Thymus (tissue), 11 donors: ENCODE measurements at regions not wholly inside any gene's neighbourhood (a gene's known extent, or its start where the extent isn't known, plus 50 kb on each side); places are given as distances from the start of the nearest gene placed in this dataset.

ENCODE experiments used
- DNase-seq, 9 donors: peaks; one replicate each; pipeline ENCODE4 v3.0.0-alpha.2; 2013; ENCODE audit warnings: low spot score in 9 of 9, low read depth in 6 of 9, missing footprints in 1 of 9
- H3K27ac ChIP-seq, 2 donors: one replicate each; pipeline ENCODE4 v1.5.1; 2013; ENCODE audit warnings: control low read depth in 1 of 2, low read depth in 1 of 2, low read length in 1 of 2, mild to moderate bottlenecking in 1 of 2, moderate library complexity in 1 of 2
- H3K27me3 ChIP-seq, 2 donors: one replicate each; pipeline ENCODE4 v1.5.1; 2013; ENCODE audit warnings: low read length in 1 of 2; ENCODE audit not compliant: control insufficient read depth in 2 of 2, insufficient read depth in 1 of 2
- H3K36me3 ChIP-seq, 2 donors: one replicate each; pipeline ENCODE4 v1.5.1; 2013; ENCODE audit warnings: low read length in 1 of 2, mild to moderate bottlenecking in 1 of 2, moderate library complexity in 1 of 2; ENCODE audit not compliant: control insufficient read depth in 2 of 2, insufficient read depth in 2 of 2
- H3K4me1 ChIP-seq, 2 donors: one replicate each; pipeline ENCODE4 v1.5.1; 2013; ENCODE audit warnings: low read length in 2 of 2; ENCODE audit not compliant: control insufficient read depth in 2 of 2, insufficient read depth in 2 of 2
- H3K4me3 ChIP-seq, 2 donors: one replicate each; pipeline ENCODE4 v1.5.1; 2013; ENCODE audit warnings: low read length in 2 of 2, control low read depth in 1 of 2, mild to moderate bottlenecking in 1 of 2
- H3K9me3 ChIP-seq, 2 donors: one replicate each; pipeline ENCODE4 v1.5.1; 2013; ENCODE audit warnings: low read length in 1 of 2, mild to moderate bottlenecking in 1 of 2; ENCODE audit not compliant: control insufficient read depth in 2 of 2, insufficient read depth in 1 of 2
- WGBS: extraction: QIAGEN DNeasy Blood & Tissue Kit; methylation state at CpG from one replicate; pipeline ENCODE4 v1.1.7; 2013; 5-methylcytosine and 5-hydroxymethylcytosine counted together
- donor health status: healthy.

DNA sequence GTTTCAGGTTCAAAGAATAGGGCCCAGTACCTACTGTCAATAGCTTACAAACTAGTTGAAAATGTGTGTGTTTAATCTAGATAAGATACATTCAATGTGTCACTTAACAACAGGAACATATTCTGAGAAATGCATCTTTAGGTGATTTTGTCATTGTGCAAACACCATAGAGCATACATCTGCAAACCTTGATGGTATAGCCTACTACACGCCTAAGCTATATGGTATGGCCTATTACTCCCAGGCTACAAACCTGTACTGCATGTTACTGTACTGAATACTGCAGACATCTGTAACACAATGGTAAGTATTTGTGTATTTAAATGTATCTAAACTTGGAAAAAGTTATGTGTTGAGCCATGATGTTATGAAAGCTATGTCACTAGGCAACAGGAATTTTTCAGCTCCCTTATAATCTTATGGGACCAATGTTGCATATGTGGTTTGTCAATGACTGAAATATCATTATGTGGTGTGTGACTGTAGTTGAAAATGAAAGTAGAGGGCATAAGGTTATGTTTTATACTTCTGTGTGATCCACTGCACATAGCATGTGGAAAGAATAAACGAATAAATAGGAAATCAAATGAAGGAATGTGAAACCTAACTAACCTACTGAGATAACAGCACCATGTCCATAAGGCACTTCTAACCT is 129.0 kb upstream of the CAMK1G start:
- Histone ChIP-seq H3K4me3 (no peak overlapping the region), H3K9me3 (no peaks in the 10 kb centered on the region), H3K27ac (no peak overlapping the region), H3K27me3 (no peaks in the 10 kb centered on the region), H3K4me1 (no peaks in the 10 kb centered on the region), H3K36me3 (no peaks in the 10 kb centered on the region)
- DNase-seq, result no peak
- 96% methylated on average over 2 of the region's 2 CpGs for WGBS

DNA sequence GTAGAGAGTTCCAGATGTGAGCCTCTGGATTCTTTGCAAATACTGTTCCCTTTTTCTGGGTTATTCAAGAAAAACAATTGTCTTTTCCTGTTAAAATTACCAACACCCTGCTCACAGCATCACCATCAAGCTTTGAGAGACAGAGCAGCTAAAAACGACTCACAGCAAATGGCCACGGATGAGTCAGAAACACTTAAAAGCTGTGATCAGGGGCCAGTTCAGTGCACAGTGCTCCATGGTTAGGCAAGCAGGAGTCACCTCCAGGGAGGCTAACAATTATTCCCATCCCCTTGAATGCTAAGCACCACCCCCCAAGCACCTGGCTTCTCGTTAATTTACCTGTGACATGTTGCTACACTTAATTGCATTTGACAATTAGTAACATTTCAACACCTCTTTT is 128.4 kb upstream of the CAMK1G start:
- WGBS, result 91% methylated on average over 3 of the region's 3 CpGs
- Histone ChIP-seq H3K27ac (no peak overlapping the region), H3K4me1 (no peaks in the 10 kb centered on the region), H3K4me3 (no peak overlapping the region), H3K9me3 (no peaks in the 10 kb centered on the region), H3K36me3 (no peaks in the 10 kb centered on the region), H3K27me3 (no peaks in the 10 kb centered on the region)
- no peak for DNase-seq

DNA sequence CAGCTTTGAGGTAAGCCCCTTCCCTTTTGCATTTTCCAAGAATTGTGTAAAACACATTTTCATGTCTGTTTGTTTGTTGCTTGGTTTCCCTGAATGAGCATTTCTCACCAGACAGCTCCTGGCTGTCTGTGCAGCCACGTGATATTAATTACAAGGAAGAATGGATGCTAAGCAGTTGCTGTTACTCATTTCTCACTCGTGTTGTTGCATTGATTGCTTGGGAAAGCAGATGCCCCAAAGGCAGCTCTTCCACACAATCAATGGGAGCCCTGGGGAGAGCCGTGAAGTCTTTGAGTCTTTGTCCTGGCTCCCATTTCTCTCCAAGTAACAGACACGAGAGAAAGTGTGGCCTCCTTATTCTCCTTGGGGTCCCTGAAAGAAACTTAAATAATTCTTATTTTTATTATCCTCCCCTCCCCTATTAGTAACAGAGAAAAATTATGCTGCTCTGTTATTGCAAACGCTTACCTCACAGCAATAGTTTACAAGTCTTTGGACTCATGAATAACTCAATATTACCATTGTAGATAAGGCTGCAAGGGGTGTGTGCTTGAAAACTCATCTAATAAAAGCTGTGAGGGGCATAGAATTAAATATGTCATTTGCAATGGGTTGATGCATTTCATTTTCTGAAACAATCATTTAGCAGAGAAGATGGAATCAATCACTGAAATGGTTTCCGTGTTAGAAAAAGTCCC is 127.7 kb upstream of the CAMK1G start:
- DNase-seq, result no peak
- H3K9me3 ChIP-seq, result no peaks in the 10 kb centered on the region
- no peaks in the 10 kb centered on the region for H3K4me1 ChIP-seq
- no peak overlapping the region for H3K4me3 ChIP-seq
- no peaks in the 10 kb centered on the region for H3K27me3 ChIP-seq
- H3K27ac ChIP-seq, result no peak overlapping the region
- WGBS, result 90% methylated on average over 6 of the region's 6 CpGs
- H3K36me3 ChIP-seq, result no peaks in the 10 kb centered on the region

DNA sequence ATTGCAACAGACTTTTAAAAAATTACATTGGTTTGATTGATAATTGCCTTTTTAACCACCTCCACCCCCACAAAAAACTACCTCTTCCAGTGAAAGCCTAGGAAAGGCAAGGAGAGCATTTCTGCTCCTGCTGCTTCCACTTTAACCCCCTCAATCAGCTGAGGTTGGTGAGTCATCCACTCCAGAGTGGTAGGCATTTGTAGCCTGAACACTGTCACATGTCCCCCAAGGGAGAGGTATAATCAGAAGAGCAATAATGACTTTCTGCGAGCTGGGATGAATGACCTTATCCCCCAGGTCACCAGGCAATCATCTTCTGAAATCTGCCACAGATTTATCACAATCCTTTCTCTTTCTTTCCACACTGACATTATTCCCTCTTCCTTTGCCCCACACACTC is 126.6 kb upstream of the CAMK1G start:
- Histone ChIP-seq H3K27me3 (no peaks in the 10 kb centered on the region), H3K4me3 (no peak overlapping the region), H3K36me3 (no peaks in the 10 kb centered on the region), H3K4me1 (no peaks in the 10 kb centered on the region), H3K27ac (no peak overlapping the region), H3K9me3 (no peaks in the 10 kb centered on the region)
- 98% methylated on average over 1 of the region's 1 CpG for WGBS
- no peak for DNase-seq

DNA sequence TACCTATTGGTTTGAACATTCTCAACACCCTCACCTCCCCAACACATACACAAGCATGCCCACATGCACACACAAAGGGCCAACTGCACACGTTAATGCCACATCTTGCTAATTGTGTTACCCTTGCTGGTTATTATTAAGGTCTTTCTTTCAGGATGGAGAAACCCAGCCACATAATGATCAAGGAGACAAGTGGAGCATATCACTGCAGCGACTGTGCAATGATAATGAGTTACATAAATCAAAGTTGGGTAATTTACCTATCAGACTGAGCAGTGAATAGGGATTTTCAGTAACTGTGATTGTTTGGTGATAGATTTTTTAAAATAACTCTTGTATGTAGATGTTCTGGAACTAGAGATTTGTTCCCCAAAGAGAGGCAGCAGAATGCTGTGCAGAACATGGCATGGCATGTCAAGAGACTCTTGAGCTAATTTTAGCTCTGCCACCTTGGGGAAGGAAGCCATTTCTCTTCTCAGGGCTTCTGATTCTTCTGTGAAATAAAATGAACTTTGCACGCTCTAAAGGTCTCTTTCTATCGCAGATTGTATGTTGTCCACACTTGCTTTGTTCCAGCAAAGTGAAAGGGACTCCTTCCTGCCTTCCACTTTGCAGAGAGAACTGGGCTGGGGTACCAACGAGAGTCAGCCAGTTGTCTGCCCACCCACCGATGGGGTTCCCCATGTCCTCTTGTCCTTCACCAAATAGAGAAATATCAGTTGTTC is 126.0 kb upstream of the CAMK1G start:
- Histone ChIP-seq H3K4me3 (no peak overlapping the region), H3K27me3 (no peaks in the 10 kb centered on the region), H3K4me1 (no peaks in the 10 kb centered on the region), H3K36me3 (no peaks in the 10 kb centered on the region), H3K27ac (no peak overlapping the region), H3K9me3 (no peaks in the 10 kb centered on the region)
- 82% methylated on average over 6 of the region's 6 CpGs for WGBS
- no peak for DNase-seq

DNA sequence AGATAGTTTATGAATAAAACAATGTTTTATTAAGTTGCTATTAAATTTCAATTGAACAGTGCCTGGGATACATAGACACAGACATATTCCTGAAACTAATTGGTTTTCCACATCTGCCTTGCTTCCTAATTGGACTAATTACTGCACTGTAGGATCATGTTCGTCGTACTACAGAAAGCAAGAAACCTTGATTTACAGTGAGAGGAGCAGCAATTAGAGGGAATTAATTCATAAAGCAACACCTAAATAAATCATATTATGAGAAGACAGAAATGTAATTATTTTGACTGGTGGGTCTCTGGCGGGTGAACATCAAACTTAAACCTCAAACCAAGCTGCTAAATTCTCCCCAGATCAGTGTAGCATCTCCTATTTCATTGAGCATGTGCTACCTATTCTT is 124.6 kb upstream of the CAMK1G start:
- 96% methylated on average over 3 of the region's 3 CpGs for WGBS

DNA sequence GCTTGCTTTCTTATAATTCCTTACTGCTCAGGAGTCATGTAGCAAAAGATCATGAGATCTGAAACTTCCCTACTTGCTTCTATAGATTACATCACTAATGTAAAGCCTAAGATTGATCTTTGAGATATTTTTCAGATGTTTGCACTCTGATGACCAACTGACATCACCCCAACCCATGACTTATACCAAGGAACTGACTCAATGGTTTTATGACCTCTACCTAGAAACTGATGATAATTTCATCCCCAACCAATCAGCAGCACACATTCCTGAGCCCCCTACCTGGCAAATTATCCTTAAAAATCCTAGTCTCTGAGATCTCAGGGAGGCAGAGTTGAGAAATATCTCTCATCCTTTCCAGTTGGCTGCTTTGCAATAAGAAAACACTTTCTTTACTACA is 122.3 kb upstream of the CAMK1G start:
- H3K27ac ChIP-seq, result no peak overlapping the region
- no peaks in the 10 kb centered on the region for H3K36me3 ChIP-seq
- no peaks in the 10 kb centered on the region for H3K27me3 ChIP-seq
- H3K4me3 ChIP-seq, result no peak overlapping the region
- no peaks in the 10 kb centered on the region for H3K4me1 ChIP-seq
- DNase-seq, result no peak
- H3K9me3 ChIP-seq, result no peaks in the 10 kb centered on the region

More for the DNA sequence above, 124.6 kb upstream of the CAMK1G start:
- no peaks in the 10 kb centered on the region for H3K4me1 ChIP-seq
- no peak overlapping the region for H3K27ac ChIP-seq
- no peak overlapping the region for H3K4me3 ChIP-seq
- no peak for DNase-seq
- no peaks in the 10 kb centered on the region for H3K27me3 ChIP-seq
- H3K9me3 ChIP-seq, result no peaks in the 10 kb centered on the region
- no peaks in the 10 kb centered on the region for H3K36me3 ChIP-seq

DNA sequence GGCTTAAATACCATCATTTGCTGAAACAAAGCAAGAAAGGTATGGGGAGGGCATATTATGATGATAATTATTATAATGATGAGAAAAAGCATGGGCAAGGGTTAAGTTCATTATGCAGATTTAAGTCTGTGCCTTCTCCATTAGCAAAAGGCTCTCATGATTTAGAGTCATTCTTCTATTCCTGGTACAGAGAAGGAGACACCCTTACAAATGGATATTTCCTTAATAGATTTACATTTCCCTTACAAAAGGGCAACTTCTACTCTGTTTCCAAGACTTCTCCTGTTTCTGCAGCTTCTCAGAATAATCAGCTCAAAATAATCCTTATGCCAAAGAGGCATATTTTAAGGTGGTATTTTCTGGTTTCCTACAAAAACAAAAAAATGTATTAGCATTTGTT is 121.1 kb upstream of the CAMK1G start:
- no peaks in the 10 kb centered on the region for H3K27me3 ChIP-seq
- no peak for DNase-seq
- no peak overlapping the region for H3K4me3 ChIP-seq
- H3K36me3 ChIP-seq, result no peaks in the 10 kb centered on the region
- no peaks in the 10 kb centered on the region for H3K4me1 ChIP-seq
- H3K9me3 ChIP-seq, result no peaks in the 10 kb centered on the region
- no peak overlapping the region for H3K27ac ChIP-seq

DNA sequence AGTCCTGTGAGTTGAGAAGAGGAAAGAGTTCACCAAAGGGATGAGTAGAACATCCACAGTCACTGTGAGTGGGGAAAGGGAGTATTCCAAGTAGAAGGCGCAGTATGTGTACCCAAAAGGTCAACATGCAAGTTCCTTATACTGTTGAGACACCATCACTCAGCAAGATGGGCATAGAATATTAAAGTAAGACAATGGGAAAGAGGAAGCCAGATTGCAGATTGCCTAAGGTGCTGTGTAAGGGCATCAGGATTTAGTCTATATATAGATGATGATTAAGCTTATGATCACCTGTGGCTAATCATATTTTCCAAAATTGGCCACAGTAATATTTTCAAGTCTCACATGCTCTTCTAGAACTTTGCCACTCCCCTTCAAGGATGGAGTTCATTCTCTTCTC is 120.1 kb upstream of the CAMK1G start:
- DNase-seq, result no peak
- Histone ChIP-seq H3K36me3 (no peaks in the 10 kb centered on the region), H3K27ac (no peak overlapping the region), H3K27me3 (no peaks in the 10 kb centered on the region), H3K4me1 (no peaks in the 10 kb centered on the region), H3K9me3 (no peaks in the 10 kb centered on the region), H3K4me3 (no peak overlapping the region)
- WGBS, result 94% methylated on average over 1 of the region's 1 CpG
